EL (cell line): ENCODE measurements at regions not wholly inside any gene's neighbourhood (a gene's known extent, or its start where the extent isn't known, plus 50 kb on each side); places are given as distances from the start of the nearest gene placed in this dataset.
"Not testable (repeated sequence)": the region's sequence is repeated elsewhere in the genome, so short reads cannot be mapped to it uniquely, and the experiment has no call there.

Experiments used
- DNase-seq: peaks from one replicate; pipeline ENCODE4 v3.0.0-alpha.2; 2016

DNA sequence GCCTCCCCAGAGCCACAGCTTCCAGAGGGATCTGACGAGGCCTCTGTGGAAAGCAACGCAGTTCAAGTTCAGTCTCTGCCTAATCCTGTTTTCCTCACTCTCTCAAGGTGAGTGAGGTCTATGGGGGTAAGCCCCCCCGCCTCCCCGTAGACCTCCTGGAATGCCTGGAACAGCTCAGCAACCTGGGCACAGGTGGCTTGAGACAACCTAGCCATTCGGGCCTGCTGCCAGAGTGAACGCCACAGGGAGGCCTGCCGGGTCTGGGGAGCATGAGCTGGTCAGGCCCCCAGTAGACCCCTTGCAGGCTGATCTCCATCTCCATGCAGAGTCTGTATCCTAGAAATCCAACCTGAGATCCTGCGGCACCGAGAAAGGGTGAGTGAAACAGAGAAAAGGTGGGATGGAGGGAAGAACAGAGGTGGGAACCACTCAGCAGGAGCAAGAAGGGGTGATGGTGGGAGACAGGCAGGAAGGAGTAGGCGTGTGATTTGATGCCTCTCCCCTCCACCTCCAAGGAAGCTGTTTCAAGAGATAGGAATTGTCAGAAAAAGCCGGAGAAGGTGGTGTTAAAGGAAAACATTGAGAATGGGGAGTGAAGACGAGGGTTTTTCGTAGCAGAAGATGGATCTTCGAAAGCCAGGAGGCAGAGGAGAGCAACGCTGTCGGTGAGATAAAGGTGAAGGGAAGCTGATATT, 123.1 kb upstream of the PRMT8 start:
- DNase-seq, result no peak

DNA sequence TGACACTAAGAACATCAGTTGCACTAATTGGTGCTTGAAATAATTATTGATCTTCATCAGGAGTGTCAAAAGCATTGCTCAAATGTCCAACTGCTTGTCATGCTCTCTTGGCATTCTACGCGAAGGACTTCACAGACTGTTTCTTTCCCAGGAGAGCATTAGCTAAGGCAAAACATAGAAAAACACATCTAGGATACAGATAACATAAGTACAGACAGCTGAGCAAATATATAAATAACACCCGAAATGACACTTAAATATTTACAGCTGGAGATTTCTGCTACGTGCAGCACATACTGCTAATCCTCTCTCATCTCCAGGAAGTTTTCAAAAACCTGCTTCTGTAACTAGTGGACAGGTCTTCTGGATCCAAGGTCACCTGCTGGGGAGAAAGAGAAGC, 120.0 kb upstream of the PRMT8 start:
- DNase-seq, result no peak

DNA sequence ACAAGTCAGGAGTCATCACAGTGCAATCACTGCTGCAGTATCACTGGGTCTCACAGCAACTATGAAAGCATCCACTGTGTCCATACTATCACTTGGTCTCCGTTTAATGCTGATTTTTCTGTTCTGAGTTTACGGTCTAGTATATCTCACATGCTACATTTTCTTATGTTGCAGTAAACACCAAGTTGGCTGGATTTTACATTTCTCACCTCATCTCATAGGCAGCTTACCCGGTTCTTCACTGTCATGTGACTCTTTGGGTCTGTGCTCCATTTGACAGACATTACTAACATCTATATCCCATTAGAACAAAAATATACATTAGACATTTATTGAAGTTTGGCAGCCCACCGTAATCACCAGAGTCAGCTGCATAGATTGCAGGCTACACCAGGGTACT, 115.7 kb upstream of the PRMT8 start:
- DNase-seq, result no peak

DNA sequence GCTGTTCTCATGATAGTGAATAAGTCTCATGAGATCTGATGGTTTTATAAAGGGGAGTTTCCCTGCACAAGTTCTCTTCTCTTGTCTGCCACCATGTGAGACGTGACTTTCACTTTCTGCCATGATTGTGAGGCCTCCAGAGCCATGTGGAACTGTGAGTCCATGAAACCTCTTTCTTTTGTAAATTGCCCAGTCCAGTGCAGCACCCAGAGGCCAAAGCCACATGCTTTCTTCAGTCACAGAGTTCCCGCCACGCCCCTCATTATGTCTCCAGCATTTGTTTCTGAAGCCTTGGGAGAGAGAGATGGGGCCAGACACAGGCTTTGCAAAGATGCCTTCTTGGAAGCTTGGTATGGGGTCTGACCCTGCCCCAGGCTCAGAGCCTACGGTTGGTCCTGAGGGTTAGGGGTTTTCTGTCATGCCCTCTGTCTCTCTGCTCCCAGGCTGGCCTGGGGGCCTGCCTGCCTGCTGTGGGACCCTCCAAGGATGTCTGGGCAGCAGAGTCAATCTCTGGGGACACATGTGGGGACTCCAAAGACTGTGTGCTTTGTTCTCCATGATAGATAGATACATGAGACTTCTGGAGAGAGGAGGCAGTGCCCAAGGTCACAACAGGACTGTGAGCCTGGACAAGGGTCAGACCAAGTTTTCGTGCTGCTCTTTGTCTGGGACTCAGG, 114.1 kb upstream of the PRMT8 start:
- no peak for DNase-seq

DNA sequence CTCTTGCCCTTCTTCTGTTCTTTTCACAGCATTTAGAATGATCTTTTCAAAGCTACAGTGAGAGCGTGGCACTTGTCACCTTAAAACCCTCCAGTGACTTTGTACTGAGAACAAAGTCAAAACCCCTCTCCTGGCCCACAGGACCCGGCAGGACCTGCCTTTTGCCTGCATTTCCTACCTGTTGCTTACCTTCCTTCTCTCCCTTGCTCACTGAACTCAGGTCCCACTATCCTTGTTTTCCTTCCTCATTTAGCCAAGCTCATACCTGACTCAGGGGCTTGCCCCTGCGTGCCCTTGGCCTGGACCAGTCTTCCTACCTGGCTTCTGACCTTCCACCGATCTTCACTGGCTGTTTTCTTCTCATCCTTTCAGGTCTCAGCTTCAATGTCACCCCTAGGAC, 112.3 kb upstream of the PRMT8 start:
- DNase-seq, result no peak

DNA sequence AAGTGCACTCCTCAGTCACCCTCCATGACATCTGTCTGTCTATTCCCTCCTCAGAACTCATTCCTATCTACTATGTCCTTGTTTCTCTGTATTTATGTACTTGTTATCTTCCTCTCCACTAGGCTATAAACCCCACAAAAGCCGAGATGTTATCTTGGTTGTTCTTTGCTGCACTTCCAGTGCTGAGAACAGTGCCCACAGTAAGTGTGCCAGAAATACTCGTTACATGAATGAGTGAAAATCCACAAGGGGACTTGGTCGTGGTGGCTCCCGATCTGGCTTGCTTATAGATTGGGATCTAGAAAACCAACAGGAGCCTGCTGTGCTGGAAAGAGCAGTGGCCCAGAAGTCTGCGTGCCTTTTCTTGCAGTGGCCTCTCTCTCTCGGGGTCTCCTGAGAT, 111.9 kb upstream of the PRMT8 start:
- no peak for DNase-seq

DNA sequence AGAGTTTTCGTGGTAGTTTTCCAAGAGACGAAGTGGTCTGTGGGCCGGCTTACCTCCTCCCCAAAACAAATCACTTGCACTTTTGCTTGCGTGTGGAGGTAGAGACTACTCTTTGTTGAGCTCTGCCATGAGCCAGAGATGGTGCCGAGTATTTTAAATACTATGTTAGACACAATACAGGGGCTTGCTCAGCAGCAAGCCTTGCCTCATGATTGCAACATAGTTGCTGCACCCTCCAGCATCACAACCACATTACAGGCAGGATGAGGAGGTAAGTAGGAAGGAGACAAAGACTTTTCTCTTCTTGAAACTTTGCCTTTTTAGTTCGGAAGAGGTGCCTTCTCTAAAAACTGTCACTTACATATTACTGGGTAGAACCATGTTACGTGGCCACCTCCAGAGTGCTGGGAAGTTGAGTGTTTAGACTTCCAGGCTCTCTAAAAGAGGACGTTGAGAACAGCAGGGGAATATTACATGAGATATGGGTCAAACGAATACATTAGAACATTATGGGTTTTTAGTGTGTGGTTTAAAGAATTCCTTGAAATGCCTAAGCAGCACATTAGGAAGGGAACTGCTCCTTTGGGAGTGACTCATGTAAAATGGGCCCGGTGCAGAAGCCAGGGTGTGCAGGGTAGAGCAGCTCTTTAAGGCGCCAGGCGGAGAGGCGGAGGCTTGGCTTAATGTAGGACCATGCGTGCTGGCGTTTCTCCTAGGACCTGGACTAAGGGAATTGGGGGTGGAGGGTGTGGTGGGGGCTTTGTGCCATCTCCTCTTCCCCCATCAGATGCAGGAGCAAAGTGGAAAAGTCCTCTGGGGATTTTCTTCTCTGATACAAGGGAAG, 110.6 kb upstream of the PRMT8 start:
- DNase-seq, result no peak

DNA sequence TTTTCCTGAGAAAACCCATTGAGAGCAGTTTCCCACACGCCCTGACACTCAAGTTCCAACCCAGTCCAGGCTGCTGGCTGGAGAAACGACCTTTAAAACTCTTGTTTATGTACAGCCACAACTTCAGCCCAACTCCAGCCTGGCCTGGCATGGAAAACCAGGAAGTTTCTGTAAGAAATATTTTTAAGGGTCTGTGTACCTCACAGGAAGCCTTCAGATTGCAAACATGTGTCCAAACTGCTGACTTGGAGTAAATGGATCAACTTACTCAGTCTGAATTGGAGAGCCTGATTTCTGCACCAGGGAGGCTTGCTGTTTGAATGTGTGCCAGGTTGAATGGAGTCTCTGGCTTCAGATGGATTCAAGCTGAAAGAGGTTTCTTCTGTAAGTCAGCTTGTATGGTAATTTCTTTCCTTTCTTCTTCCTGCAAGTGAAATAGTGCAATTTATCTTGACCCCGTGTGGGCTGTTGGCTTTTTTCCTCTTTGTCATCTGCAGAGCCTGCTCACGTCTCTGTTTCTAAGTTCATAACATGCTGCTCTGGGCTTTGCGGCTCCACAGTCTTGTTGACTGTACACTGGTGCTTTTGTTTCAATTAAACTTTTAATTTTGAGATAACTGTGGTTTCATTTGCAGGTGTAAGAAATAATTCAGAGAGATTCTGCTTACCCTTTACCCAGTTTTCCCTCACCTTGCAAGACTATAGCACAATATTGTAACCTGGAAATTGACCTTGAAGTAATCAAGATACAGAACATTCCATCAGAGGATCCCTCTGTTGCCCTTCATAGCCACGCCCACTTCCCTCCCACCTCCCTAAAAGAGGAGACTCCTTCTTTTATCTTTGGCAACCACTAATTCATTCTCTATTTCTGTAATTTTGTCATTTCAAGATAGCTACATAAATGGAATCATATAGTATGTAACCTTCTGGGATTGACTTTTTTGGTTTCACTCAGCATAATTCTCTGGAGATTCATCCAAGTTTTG, 109.7 kb upstream of the PRMT8 start:
- DNase-seq, result no peak

DNA sequence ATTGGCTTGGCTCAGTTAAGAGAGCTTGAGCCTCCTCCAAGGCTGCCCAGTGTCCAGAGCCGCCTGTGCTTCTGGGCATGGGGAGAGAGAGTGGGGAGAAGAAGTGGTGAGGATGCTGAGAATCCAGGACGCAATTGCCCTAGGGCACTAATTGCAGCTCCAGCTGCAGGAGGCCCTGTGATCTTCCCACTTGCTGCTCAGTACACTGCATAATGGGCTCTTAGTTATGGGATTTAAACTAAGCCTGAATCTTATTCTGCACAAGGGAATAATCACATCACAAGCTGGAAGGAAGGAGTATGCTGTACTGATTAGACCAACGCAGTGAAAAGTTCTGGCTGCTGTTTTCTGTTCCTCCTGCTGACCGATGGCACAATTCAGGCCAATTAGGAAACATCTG, 101.0 kb upstream of the PRMT8 start:
- no peak for DNase-seq

DNA sequence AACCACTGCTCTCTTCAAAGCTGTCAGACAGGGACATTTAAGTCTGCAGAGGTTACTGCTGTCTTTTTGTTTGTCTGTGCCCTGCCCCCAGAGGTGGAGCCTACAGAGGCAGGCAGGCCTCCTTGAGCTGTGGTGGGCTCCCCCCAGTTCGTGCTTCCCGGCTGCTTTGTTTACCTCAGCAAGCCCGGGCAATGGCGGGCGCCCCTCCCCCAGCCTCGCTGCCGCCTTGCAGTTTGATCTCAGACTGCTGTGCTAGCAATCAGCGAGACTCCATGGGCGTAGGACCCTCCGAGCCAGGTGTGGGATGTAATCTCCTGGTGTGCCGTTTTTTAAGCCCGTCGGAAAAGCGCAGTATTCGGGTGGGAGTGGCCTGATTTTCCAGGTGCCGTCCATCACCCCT, 93.4 kb upstream of the PRMT8 start:
- not testable (repeated sequence) for DNase-seq

DNA sequence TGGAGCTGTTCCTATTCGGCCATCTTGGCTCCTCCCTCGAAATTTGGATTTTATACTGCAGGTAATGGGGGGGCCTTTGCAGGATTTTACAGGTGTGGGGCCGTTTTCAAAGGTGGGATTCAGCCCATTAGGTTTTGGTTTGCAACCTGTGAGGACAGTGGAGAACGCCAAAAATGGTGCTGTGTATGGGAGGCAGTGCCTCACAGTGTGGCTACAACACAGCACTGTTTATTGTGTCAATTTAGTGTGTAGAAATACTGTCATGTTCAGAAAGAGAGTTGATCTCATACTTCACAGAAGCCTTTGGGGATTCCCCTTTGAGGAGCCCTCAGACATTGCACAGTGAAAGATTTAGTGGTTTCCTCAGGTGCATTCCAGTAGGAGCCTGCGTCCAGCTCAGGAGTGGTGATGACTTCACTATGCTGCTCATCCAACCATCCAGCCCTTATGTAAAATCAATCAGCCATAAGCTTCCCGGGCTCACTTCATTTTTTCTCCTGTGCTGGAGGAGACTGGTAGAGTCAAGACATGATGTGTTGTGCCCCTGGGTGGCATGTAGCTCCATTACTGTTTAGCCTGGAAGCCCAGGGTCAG, 92.7 kb upstream of the PRMT8 start:
- no peak for DNase-seq

DNA sequence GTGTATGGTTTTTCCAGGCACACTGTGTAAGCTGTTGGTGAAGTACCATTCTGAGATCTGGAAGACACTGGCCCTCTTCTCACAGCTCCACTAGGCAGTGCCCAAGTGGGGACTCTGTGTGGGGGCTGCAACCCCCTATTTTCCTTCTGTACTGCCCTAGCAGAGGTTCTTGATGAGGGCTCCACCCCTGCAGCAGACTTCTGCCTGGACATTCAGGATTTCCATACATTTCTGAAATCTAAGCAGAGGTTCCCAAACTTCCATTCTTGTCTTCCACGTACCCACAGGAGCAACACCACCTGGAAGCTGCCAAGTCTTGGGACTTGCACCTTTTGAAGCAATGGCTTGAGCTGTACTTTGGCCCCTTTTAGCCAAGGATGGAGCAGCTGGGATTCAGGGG, 85.2 kb upstream of the PRMT8 start:
- no peak for DNase-seq

DNA sequence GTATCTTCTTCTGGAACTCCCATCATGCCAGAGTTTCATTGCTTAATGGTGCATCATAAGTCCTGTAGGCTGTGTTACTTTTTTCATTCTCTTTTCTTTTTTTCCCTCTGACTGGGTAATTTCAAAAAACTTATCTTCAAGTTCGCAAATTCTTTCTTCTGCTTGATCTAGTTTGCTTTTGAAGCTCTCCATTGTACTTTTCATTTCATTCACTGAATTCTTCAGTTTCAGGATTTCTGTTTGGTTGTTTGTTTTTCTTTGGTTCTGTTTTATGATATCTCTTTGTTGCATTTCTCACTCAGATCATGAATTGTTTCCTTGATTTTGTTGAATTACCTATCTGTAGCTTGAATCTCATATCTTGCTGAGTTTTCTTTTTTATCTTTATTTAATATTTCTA, 83.3 kb upstream of the PRMT8 start:
- DNase-seq, result no peak

DNA sequence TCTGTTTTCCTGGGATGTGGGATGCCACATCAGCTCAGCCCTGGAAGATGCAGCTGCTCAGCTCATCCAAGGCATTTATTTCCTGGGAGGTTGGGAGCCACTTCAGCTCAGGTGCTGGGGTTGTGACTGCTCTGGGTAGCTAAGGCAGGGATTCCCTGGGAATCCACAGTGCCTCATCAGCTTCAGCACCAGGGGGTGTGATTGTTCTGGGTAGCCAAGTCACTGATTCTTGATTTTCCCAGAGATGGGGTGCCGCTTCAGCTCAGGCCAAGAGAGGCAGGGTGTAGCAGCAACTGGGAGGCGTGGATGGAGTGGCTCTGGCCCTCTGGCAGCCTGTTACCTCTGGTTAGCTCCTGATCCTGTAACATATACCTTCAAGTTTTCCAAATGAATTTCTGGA, 81.3 kb upstream of the PRMT8 start:
- no peak for DNase-seq

DNA sequence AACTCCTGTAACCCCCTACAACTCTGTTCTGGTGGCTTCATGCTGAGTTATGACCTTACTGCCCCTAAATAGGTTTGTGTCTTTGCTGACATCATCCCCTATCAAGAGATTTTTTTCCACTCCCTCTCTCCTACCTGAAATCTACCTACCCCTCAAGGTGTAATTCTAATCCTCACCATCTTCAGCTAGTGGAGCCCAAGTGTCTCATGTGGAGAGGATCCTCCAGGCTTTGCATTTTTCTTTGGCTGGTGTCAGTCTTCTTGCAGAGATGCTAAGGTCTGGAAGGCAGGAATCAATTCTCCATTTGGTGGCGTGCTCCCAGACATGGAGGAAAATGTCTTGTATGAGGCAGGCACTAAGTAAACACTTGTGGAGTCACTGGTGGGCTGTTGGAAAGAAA, 74.8 kb upstream of the PRMT8 start:
- no peak for DNase-seq

DNA sequence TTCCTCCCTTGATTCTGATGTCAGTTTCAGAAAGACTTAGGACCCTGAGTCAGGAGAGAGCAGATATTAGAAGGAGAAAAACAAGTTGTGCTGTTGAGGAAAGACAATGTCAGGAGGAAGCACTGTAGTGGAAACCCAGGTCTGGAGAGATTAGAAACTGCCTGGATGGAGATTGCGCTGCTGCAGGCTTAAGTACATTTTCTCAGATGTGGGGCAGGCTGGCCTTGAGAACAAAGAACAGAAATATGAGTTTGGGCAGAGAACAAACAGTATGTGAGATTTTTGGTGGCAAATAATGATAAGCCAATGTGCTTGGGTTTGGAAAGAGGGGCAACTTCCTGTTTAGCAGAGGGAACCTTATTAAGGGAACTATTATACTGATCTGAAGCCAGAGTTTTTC, 74.3 kb upstream of the PRMT8 start:
- no peak for DNase-seq

DNA sequence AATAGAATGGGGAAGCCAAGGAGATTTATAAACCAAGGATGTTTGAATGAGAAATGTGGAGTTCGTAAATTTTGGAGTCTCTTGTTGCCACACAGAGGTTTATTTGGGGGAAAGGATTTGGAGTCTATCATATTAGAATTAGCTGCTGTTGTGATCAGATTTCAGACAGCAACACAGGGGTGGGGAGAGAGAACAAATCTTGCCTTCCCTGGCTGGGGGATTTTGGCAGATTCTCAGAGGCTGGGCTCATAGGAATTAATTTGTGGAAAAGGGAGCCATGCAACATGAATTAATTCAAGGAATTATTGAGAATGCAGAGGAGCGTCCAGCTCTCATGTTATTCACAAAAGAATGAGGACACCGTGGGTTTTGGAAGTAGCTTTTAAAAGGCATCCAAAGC, 73.9 kb upstream of the PRMT8 start:
- DNase-seq, result no peak

DNA sequence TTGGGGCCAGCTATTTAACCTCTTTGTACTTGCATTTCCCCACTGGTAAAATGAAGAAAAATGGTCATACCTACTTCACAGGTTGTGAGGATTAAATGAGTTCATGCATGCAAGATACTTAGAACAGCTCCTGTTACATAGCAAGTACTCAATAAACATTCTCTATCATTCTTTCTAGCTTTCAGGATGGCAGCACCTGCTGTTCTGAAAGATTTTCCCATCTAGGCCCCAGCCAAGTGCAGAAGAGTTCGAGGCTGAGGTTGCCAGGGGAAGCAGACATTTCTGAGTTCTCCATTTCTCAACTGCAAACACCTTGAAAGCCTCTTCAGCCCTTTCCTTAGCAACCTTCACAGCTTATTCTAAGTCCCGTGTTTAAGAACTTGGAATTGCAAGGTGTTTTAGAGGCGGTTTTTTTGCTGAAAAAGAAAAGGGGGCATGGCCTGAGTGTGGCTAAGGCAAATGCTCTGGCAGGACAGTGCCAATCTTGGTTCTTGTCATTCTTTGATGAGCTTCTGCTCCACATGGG, 73.0 kb upstream of the PRMT8 start:
- DNase-seq, result no peak

DNA sequence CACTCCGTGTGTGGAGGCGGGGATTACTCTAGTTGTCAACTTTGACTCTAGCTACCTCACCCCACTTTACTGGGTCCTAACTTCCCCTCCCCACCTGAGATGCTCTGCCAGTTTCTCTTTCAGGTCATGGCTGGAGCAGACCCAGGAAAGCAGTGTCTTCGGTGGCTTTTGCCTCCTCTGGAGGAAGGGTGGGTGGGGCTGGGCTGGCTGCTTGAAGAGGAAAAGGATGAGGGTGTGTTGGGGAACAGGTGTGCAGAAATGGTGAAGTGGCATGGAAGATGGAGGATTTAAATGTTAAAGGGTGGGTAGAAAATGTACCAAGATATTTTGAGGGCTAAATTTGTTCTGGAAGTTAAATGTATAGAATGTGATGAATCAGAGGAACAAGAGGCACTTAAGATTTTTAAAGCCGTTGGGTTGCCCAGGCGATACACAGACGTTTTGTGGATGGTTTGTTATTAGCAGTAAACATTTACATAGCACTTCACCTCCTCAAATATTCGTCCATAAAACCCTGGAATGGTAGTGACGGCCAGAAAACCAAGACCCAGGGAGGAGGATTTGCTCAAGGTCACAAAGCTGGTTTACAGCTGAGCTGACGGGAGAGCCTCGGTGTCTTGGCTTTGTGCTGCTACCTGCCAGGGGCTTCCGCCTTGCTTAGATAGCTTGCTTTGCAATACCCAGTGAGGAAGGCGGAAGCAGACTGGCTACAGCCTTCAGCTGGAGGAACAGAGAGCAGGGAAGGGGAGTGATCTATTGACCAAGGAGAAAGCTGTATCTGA, 72.2 kb upstream of the PRMT8 start:
- DNase-seq, result no peak

DNA sequence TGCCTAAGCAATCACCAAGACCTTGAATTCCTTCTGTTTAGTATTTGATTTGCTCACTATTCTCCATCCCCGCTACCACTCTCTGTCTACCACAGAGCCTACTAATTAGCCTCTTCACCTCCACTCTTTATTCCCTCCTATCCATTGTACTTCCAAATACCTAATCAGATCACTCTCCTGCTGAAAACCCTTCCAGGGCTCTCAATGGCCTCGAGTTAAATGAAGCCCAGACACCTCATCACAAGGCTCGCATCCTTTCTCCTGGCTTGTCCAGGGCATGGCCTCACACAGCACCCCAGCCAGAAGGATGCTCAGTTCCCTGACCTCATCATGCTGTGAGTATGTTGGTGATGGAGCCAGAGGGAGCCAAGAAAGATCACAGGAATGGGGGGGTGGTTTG, 71.4 kb upstream of the PRMT8 start:
- no peak for DNase-seq

DNA sequence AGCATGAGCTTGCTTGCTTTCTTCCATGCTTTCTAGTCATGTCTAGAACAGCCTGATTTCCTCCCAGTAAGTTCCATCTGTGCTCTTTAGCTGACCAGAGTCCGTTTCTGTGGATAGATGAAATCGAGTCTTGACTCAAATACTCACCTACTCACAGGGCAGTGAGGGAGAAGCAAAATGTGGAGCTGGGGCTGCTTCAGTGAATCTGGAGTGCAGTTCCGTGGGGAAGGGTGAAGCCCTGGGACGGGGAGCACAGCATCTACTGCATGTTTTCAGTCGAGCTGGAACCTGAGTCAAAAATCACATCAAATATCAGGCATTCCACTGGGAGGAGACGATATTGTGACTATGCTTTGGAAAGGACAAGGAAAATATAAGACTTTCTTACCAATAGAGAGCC, 70.3 kb upstream of the PRMT8 start:
- no peak for DNase-seq
